Stimulated activated effector memory CD8-positive, alpha-beta T cell treated with anti-CD3 and anti-CD28 coated beads, Interleukin-12 subunit alpha, Interleukin-12 subunit beta, amount 100 ng/mL, for 72 hours (primary cell): ENCODE measurements at regions not wholly inside any gene's neighbourhood (a gene's known extent, or its start where the extent isn't known, plus 50 kb on each side); places are given as distances from the start of the nearest gene placed in this dataset.

Experiments used
- ATAC-seq: fragments of 150-1000 bp; cut with Tn5 transposase; 2 replicates; pipeline ENCODE4 v1.10.0; 2021
- DNase-seq, 2 donors: peaks; one replicate each; pipeline ENCODE4 v3.0.0; 2021 to 2022; ENCODE audit warnings: low spot score in 2 of 2
- H3K27ac Mint-ChIP-seq: one replicate; pipeline ENCODE4 v1.8.0; 2022; ENCODE audit warnings: mild to moderate bottlenecking, mixed read lengths
- H3K36me3 Mint-ChIP-seq: one replicate; pipeline ENCODE4 v1.8.0; 2022; ENCODE audit warnings: mild to moderate bottlenecking, mixed read lengths
- H3K4me1 Mint-ChIP-seq: one replicate; pipeline ENCODE4 v1.8.0; 2022; ENCODE audit warnings: mixed read lengths
- H3K4me3 Mint-ChIP-seq: one replicate; pipeline ENCODE4 v1.8.0; 2022; ENCODE audit warnings: mild to moderate bottlenecking, mixed read lengths
- H3K9me3 Mint-ChIP-seq: one replicate; pipeline ENCODE4 v1.8.0; 2022; ENCODE audit warnings: mixed read lengths

DNA sequence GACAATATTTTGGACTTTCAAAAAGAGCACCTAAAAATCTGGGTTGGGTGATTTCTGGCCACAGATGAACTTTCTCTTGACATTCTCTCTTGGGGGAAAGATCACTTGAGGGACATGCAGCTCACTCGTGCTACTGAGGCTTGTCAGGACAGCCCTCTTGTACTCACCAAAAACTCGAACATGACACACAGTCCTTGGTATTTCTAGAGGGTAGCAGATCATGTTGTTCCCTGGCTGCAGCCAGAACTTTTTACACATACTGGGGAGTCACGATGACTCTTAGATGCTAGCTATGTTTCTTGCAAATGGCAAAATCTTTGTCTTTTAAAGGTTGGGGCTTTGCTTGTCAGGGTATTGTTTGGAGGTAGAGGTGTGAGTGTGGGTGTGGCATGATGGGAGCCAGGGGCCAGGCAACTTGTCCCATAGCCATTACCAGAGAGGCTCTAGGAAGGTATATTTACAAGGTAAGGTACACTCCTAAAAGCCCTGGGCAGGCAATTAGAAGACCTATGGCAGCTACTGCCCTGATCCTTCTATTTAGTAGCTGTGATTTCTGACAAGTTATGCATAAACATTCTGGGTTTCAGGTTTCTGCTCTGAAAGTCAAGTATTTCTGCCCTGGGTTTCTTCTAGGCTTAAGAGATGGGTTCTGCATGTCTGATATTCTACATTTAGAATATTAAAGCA is 241.7 kb upstream of the TLL1 start:
- no peak overlapping the region for H3K4me3 Mint-ChIP-seq
- H3K36me3 Mint-ChIP-seq, result no peaks in the 10 kb centered on the region
- peaks cover 3% of the 10 kb centered on the region for H3K9me3 Mint-ChIP-seq
- ATAC-seq (no peak), DNase-seq (no peak)
- no peaks in the 10 kb centered on the region for H3K4me1 Mint-ChIP-seq
- H3K27ac Mint-ChIP-seq, result no peak overlapping the region

DNA sequence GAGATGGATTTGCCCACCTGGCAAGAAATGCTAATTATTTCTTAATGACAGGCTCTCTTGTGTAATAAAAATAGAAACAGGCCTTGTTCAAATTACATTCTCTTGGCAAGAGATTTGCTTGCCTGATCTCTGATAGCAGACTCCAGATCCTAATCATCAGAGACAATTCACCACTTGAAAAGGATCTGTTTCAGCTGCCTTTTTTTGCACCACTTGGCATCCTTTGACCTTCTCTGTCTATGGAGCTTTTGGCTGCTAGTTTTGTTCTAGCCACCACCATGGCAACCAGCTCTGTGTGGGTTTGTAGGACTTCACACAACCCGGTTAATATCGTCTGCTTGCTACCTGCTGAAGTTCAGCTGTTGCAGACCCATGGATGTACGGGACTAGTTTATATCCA is 241.1 kb upstream of the TLL1 start:
- ATAC-seq (no peak), DNase-seq (no peak)
- H3K27ac Mint-ChIP-seq, result no peak overlapping the region
- no peaks in the 10 kb centered on the region for H3K36me3 Mint-ChIP-seq
- H3K4me1 Mint-ChIP-seq, result no peaks in the 10 kb centered on the region
- no peak overlapping the region for H3K4me3 Mint-ChIP-seq
- H3K9me3 Mint-ChIP-seq, result peaks cover 4% of the 10 kb centered on the region

DNA sequence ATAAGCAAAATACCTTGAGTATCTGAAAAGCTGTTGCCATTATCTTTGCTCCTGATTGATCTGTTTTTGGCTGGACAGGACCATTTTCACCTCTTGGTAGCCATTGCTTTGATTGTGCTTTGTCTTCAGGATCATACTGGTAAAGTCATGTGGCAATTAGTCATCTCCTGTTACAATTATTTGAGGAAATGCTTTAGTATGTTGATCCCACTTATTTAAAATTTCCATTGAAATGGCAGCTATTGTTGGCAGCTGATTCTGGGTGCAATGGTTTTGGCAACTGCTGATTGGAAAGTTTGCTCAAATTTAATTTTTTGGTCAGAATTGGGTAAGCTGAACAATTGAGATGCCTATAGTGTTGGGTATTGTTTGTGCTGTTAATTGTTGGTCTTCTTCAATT is 238.3 kb upstream of the TLL1 start:
- H3K36me3 Mint-ChIP-seq, result no peaks in the 10 kb centered on the region
- H3K4me1 Mint-ChIP-seq, result no peaks in the 10 kb centered on the region
- peaks cover 4% of the 10 kb centered on the region for H3K9me3 Mint-ChIP-seq
- no peak overlapping the region for H3K4me3 Mint-ChIP-seq
- no peak for ATAC-seq
- H3K27ac Mint-ChIP-seq, result no peak overlapping the region
- no peak for DNase-seq

DNA sequence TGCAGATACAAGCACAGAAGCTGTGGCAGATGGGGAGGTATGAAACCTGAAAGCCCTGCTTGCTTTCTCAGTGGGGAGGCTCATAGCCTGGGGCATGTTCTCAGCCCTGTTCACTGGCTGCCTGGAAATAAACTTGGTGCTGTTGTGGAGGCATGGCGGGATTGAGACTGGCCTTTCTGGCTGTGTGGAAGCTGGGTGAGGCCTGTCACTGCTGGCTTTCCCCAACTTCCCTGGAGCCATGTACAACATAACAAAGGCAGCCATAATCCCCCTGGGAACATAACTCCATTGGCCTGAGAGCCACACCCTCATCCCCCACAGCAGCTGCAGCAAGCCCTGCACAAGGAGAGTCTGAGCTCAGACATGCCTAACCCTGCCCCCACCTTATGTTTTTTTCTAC is 237.7 kb upstream of the TLL1 start:
- no peaks in the 10 kb centered on the region for H3K36me3 Mint-ChIP-seq
- ATAC-seq, result no peak
- H3K9me3 Mint-ChIP-seq, result peaks cover 4% of the 10 kb centered on the region
- no peak overlapping the region for H3K4me3 Mint-ChIP-seq
- H3K27ac Mint-ChIP-seq, result no peak overlapping the region
- no peak for DNase-seq
- H3K4me1 Mint-ChIP-seq, result no peaks in the 10 kb centered on the region

DNA sequence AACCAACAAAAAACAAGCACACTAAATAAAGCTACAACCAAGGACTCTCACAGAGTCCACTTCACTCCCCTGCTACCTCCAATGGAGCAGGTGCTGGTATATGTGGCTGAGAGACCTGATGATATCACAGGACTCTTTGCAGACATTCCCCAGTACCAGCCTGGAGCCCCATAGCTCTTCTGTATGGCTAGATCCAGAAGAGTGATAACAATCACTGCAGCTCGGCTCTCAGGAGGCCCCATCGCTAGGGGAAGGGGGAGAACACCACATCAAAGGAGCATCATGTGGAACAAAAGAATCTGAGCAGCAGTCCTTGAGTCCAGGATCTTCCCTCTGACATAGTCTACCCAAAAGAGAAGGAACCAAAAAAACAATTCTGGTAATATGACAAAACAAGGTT is 237.1 kb upstream of the TLL1 start:
- DNase-seq (no peak), ATAC-seq (no peak)
- H3K9me3 Mint-ChIP-seq, result peaks cover 4% of the 10 kb centered on the region
- no peaks in the 10 kb centered on the region for H3K36me3 Mint-ChIP-seq
- no peak overlapping the region for H3K4me3 Mint-ChIP-seq
- H3K27ac Mint-ChIP-seq, result no peak overlapping the region
- H3K4me1 Mint-ChIP-seq, result no peaks in the 10 kb centered on the region

DNA sequence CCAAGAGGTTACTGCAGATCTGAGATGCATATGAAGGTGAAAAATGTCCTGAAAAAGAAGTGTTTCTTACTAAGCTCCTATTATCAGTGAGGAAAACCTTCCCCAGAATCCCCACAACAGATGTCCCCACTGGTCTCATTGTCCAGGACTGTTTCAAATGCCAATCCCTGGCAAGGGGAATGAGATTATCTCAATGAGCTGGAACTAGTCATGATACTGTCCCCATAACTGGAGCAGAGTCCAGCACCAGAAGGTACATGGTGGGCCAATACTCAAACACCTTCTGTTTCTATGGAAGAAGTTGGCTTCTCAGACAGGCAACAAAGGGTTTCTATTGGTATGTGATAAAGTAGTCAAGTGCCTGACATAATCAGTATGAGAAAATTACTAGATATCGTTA is 221.1 kb upstream of the TLL1 start:
- H3K9me3 Mint-ChIP-seq, result peaks cover 3% of the 10 kb centered on the region
- H3K4me1 Mint-ChIP-seq, result no peaks in the 10 kb centered on the region
- no peak overlapping the region for H3K27ac Mint-ChIP-seq

DNA sequence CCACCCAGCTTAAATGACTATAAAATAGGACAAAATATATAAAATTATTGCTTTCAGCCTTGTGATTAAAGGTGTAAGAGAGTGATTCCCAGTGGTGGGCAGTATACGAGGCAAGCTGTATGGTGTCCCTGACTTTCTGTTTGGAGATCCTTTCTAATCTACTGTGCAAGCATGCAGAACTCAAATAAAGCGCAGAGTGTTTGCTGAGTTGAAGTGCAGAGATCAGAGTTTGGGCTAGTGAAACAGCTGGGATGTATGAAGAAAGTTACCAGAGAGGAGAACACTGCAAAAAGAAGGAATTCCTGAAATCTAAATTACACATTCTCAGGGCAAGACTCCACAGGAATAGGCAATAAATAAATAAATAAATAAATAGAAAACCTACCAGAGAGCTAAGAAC is 218.5 kb upstream of the TLL1 start:
- Mint-ChIP-seq H3K36me3 (no peaks in the 10 kb centered on the region), H3K27ac (no peak overlapping the region), H3K9me3 (peaks cover 3% of the 10 kb centered on the region), H3K4me1 (no peaks in the 10 kb centered on the region), H3K4me3 (no peak overlapping the region)
- DNase-seq (no peak), ATAC-seq (no peak)

More for the DNA sequence above, 221.1 kb upstream of the TLL1 start:
- no peaks in the 10 kb centered on the region for H3K36me3 Mint-ChIP-seq
- ATAC-seq, result no peak
- H3K4me3 Mint-ChIP-seq, result no peak overlapping the region
- DNase-seq, result no peak

DNA sequence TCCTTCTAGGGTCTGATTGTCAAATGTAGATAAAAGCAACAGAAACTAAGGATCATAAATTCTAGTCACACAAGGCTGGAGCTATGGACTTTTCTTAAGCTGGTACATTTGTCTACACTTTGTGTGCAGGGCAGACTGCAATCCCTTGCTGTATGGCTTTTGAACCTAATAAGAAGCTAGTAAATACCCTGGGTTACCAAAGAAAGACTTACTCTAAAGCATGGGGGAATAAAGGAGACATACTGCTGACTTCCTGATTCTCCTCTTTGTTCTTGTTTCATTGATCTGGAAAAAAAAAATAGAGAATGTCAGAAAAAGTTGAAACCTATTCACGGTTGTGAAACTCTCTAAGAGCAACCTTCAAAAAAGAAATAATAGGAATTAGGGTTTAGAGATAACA is 216.6 kb upstream of the TLL1 start:
- H3K4me3 Mint-ChIP-seq, result no peak overlapping the region
- DNase-seq (no peak), ATAC-seq (no peak)
- H3K4me1 Mint-ChIP-seq, result no peaks in the 10 kb centered on the region
- H3K36me3 Mint-ChIP-seq, result no peaks in the 10 kb centered on the region
- H3K9me3 Mint-ChIP-seq, result peaks cover 3% of the 10 kb centered on the region
- H3K27ac Mint-ChIP-seq, result no peak overlapping the region

DNA sequence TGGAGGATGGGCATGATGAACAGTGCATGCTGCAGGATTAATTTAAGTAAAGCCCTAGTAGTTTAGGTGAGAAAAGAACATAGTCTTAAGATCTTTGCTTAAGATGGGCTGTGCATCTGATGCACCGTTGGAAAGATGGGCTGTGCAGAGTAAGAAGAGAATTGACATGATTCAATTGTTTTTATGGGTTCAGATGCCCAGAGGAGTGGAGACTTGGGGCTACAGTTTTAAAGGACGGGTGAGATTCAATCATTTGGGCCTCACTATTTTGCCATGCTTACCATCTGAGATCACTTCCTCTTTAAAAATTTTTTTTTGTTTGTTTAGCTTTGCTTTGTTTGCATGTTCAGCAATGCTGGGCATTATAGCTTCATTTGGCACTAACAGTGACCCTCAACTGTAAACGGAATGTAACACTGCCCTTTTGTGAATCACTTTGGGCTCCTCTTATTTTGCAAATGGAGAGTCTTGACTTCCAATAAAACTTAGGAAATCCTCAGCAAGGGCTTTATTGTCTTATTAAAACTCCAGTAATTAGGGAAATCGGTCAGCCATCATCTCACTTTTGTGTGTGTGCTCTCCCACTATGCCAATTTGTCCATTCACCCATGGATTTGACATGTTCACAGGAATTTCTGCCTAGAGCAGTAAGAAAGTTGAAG is 216.1 kb upstream of the TLL1 start:
- H3K36me3 Mint-ChIP-seq, result no peaks in the 10 kb centered on the region
- DNase-seq (no peak), ATAC-seq (no peak)
- H3K4me1 Mint-ChIP-seq, result no peaks in the 10 kb centered on the region
- H3K9me3 Mint-ChIP-seq, result peaks cover 3% of the 10 kb centered on the region
- H3K27ac Mint-ChIP-seq, result no peak overlapping the region
- H3K4me3 Mint-ChIP-seq, result no peak overlapping the region

DNA sequence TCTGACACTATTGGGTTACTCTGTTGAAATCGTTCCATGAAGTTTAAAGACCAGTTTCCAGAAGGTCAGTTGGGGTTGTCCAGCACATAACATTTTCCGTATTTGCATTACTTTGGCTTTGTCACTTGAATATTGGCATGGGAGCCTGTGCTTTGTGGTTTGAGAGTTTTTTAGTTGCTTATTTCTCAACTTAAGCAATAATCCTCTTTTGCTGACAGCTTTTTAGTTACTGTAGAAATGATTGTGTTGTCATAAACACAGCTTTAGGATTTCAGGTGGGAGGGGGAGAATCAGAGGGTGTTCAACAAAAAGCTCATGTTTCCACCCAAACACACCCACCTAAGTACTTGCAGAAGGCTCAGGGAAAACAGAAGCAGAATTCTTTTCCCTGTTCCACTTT is 210.7 kb upstream of the TLL1 start:
- H3K27ac Mint-ChIP-seq, result no peak overlapping the region
- H3K4me1 Mint-ChIP-seq, result no peaks in the 10 kb centered on the region
- H3K36me3 Mint-ChIP-seq, result no peaks in the 10 kb centered on the region
- ATAC-seq (no peak), DNase-seq (no peak)
- H3K4me3 Mint-ChIP-seq, result no peak overlapping the region
- H3K9me3 Mint-ChIP-seq, result peaks cover 5% of the 10 kb centered on the region

DNA sequence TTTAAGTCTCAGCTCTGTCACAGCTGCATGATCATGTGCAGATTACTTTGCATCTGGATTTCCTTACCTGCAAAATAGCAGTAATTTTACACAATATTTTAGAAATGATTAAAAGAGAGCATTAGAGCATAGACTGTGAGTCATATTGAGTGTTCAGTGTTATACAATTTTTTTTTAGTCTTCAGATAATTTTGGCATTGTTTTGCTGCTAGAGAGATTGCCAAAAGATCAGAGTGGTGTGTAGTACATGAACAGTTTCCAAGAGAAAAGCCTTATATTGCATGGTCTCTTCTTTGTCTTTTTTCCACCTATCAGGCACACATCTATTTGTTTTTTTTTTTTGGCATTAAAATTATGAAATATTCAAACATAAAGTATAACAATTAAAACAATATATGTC is 209.6 kb upstream of the TLL1 start:
- peaks cover 5% of the 10 kb centered on the region for H3K9me3 Mint-ChIP-seq
- ATAC-seq, result no peak

DNA sequence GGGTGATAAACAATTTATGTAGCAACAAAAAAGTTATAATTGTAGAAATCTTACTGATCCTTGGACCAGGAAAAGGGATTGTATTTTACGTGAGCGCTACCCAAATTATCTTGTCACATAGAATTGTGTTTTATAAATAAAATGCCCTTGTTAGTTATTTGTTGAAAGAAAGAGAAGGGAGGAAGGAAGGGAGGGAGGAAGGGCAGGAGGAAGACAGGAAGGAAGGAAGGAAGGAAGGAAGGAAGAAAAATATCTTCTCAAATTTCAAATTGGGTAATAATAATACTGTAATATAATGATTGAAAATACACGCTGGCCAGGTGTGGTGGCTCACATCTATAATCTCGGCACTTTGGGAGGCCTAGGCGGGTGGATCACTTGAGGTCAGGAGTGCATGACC is 206.2 kb upstream of the TLL1 start:
- ATAC-seq, result no peak
- H3K4me3 Mint-ChIP-seq, result no peak overlapping the region
- DNase-seq, result no peak
- no peak overlapping the region for H3K27ac Mint-ChIP-seq
- H3K4me1 Mint-ChIP-seq, result no peaks in the 10 kb centered on the region
- H3K9me3 Mint-ChIP-seq, result peaks cover 9% of the 10 kb centered on the region
- no peaks in the 10 kb centered on the region for H3K36me3 Mint-ChIP-seq

More for the DNA sequence above, 209.6 kb upstream of the TLL1 start:
- H3K4me1 Mint-ChIP-seq, result no peaks in the 10 kb centered on the region
- no peak overlapping the region for H3K27ac Mint-ChIP-seq
- no peaks in the 10 kb centered on the region for H3K36me3 Mint-ChIP-seq
- no peak overlapping the region for H3K4me3 Mint-ChIP-seq
- no peak for DNase-seq

DNA sequence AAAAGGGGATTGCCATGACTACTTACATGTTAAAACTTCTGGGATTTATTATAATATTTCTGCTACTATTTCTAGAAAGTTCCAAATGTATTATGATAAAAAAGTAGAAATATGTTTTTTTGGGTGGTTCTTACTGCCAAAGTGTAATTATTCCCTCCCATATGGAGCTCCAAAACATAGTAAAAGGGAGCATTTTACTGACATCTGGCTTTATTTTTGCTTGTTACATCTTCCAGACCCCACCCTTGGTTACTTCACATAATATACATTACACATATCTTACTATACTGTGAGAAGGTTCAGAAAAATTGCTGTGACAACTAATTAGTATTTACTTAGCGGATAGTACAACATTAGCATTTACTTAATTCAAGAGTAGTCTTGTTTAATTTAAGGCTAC is 205.1 kb upstream of the TLL1 start:
- Mint-ChIP-seq H3K4me1 (no peaks in the 10 kb centered on the region), H3K27ac (no peak overlapping the region), H3K4me3 (no peak overlapping the region), H3K9me3 (peaks cover 6% of the 10 kb centered on the region), H3K36me3 (no peaks in the 10 kb centered on the region)
- ATAC-seq (no peak), DNase-seq (no peak)

DNA sequence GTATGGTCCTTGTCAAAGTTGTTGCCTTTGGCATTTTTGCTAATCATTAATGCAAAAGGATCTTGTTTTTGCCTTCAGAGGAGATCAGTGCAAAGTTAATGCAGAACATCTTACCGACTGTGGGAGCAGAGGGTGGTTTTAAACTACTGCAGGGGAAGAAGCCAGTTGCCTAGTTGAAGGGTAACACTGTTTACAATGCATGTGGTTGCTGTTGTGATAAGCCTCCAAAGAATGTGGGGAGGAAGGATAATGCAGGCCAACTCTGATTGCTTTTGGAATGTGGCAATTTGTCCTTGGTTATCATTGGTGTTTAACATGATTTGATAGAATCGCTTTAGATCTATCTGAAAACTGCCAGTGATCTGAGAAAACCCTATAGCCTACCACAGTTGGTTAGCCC is 204.3 kb upstream of the TLL1 start:
- peaks cover 4% of the 10 kb centered on the region for H3K9me3 Mint-ChIP-seq
- H3K27ac Mint-ChIP-seq, result no peak overlapping the region
- no peak overlapping the region for H3K4me3 Mint-ChIP-seq
- H3K36me3 Mint-ChIP-seq, result no peaks in the 10 kb centered on the region
- ATAC-seq, result no peak
- DNase-seq, result no peak
- no peaks in the 10 kb centered on the region for H3K4me1 Mint-ChIP-seq

DNA sequence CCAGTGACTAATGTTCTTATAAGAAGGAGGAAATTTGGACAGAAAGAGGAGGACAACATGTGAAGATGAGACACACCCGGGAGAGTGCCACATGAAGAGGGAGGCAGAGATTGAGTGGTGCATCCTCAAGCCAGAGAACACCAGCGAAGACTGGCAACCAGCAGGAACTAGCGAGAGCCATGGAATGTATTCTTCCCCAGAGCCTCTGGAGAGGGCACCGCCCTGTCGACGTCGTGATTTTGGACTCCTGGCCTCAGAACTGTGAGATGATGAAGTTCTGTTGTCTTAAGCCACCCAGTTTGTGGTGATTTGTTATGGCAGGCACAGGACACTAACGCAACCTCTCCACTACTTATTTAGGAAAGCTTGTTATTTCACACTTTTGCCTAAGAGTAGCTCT is 196.0 kb upstream of the TLL1 start:
- ATAC-seq (no peak), DNase-seq (no peak)
- Mint-ChIP-seq H3K27ac (no peak overlapping the region), H3K4me3 (no peak overlapping the region), H3K4me1 (no peaks in the 10 kb centered on the region), H3K9me3 (peaks cover 4% of the 10 kb centered on the region), H3K36me3 (no peaks in the 10 kb centered on the region)

DNA sequence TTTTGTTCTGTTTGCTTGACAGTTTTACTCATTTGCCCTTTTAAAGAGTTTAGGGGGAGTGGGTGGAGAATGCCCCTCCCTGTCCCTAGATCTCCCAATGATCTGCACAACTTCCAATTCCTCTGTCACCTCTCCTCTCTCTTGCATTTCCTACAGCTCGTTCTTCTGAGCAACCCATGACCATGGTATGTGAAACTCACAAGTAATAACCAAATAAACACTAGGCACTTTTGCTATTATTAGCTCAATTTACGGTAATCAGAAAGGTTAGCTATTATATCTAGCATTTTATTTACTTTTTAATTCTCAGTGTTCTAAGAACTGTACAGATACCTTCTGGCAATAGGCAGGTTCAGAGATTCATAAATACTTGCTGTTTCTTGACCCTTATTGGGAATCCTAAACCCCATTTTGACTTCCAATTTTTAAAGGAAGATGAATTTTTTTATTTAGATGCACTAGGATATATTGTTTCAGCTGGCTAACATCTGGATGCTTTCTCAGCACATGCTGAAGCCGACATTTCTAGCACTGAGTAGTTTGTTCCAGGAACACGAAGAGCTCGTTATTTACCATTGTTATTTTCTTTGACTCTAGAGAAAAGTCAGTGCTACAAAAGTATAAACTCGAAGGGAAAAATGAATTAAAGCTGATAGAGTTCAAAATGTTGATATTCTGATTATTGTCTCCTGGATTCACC is 194.7 kb upstream of the TLL1 start:
- Mint-ChIP-seq H3K4me1 (no peaks in the 10 kb centered on the region), H3K27ac (no peak overlapping the region), H3K9me3 (peaks cover 8% of the 10 kb centered on the region), H3K4me3 (no peak overlapping the region), H3K36me3 (no peaks in the 10 kb centered on the region)
- ATAC-seq (no peak), DNase-seq (no peak)
